ENCODE measurements at regions not wholly inside any gene's neighbourhood (a gene's known extent, or its start where the extent isn't known, plus 50 kb on each side); places are given as distances from the start of the nearest gene placed in this dataset.
A peak's percentile ranks its signal among the peaks of the same experiment; 100 is the strongest.
"Not testable (repeated sequence)": the region's sequence is repeated elsewhere in the genome, so short reads cannot be mapped to it uniquely, and the experiment has no call there.

DNA sequence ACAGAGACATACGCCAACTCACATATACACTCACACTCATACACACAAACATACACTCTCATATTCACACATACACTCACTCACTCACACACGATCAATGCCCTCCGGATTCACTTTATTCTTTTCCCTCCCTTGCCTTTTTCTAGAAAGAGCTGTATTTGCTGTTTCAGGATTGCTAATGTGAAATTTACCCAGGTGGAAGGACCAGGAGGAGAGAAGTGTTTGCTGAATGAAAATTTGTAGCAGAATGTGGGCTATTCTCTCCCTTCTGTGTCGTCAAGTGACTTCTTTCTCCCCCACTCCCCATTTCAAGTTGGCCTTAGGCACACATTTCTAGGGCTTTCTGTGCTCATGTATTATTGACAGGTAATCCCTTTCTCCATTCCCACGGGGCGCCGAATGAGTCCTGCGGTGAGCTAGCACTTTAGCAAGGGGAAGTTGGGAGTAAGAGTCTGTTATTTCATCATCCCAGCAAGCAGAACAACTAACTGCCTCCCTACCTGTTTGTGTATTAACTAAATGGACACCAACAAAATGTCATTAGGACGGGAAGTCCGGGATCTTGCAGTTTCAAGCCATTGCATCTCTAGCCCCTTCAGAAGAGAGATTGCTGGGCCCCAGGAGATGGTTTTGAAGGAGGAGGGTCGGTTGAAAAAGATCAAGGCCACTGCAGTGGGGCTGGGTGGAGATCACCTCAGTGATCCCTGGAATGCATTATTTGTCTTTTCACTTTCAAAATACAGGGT, 97.1 kb upstream of the TAF11L2 start:
- DNase-seq (ENCODE audit: low read depth) = no peak

- DNase-seq (ENCODE audit: low read depth) = no peak
Measured at GRCh38 chr5:17401470-17402288, 96.4 kb upstream of the TAF11L2 start.

DNA sequence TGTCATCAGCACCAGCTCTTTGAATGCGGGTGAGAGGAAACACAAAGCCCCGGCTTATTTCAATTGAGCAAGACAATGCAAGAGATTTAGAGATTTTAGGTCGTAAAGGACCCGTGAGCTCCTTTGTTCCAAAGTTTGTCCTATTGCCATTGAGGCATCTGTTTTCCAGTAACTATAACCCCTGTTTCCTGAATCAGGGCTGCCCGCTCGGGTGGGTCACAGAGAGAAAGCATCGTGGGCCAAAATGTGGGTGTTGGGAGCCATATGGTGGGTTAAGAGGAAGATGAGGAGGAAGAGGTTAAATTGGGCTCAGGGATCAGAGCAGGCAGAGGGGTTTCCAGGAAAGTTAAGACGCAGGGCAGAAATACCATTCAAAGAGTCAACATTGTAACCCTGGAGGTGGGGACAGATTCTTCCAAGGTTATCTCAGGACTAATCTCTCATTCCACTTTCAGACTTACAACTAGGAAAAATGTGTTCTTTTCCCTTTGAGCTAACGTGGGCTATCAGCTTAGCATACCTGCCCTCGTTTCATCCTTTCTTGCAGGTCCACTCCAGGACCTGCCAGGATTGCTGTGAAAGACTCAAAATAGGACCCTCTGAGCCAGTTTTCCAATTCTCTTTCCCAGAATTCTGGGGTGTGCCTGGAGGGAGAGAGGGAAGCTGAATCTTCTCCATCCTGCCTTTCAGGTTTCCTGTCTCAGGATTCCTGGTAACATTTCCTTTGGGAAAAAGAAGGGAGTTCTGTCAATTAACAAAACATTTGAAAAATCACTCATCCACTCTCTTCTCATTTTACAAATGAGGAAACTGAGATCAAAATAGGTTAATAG, 95.5 kb upstream of the TAF11L2 start:
- no peak for DNase-seq (ENCODE audit: low read depth)

GRCh38 chr5:17403695-17404490, 94.1 kb upstream of the TAF11L2 start:
- DNase-seq (ENCODE audit: low read depth) = no peak

GRCh38 chr5:17405976-17406375, 92.1 kb upstream of the TAF11L2 start:
- no peak for DNase-seq (ENCODE audit: low read depth)

DNA sequence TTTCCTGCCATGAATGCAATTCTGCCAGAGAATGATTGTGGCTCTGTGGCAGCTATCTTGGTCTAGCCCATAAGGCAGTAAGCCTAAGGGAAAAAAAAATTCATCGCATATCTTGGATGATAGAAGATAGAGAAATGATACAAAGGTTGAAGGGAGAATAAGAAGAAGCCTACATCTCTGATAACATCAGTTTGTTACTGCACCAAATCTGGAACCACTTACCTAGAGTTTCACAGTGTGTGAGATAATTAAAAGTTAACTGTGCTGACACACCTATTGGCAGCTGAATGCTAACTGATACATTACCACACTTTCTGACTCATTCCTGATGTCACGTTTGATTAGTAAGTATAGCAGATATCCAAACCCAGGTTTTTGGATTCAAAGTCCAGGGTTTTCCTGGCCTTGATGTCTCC, 91.6 kb upstream of the TAF11L2 start:
- DNase-seq (ENCODE audit: low read depth) = peak; percentile 48

- DNase-seq (ENCODE audit: low read depth) = peak; percentile 2
Measured at GRCh38 chr5:17411436-17412402, 86.3 kb upstream of the TAF11L2 start.

DNA sequence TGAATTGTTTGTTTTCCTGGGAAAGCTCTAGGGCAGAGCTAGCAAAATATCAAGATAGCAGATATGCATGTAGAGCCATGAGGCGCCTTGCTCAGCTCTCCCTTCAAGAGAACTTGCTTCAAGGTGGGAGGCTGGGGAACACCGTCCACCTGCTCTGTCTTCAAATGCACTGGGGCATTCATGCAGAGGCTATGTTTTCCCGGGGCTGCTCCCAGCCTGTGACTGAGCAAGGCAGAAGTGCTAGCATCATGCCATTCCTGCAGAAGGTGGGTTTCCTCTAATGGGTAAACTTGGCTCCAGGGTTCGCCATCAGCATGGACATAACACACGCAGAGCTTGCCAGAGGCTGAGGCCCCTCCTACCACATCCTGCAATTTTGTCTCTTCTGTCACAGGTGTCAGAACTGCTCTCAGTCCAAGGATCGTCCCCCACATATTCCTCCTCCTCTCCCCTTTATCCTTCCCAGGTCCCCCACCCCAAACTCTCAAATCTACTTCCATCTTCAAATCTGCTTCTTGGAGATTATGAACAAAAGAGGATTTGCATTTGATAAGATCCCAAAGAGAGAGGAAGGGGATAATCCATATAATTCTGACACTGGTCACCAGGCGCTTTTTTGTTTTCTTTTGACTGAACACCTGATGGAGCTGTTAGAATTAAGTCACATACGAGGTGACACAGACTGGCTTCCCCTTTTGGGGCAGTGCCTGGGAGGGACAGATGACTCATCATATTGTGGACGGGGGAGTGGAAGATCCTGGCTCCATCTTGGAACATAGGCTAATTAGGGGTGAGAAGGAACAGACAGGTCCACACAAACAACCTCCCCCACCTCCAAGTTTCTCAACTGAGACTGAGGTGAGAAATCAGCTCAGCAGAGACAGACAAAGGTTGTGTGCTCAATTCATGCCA, 85.0 kb upstream of the TAF11L2 start:
- DNase-seq (ENCODE audit: low read depth) = peak; percentile 7

DNA sequence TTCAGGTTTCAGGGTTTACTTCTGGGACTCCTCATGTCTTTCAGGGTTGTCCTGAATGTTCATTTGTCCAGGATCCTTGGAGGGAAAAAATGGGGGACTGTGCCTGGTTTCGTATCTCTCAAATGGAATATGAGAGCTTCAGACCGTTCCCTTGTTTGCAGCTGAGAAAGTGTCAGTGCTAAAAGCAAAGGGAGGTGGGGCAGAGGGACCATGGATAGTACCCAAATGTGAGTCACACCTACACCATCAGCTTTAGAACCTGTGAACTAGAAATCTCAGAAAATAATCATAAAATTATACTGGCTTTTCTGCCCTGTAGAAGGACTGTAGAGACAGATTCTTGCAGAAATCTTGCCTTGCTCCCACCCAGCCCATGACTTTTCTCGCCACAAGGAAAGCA, 84.3 kb upstream of the TAF11L2 start:
- no peak for DNase-seq (ENCODE audit: low read depth)

DNA sequence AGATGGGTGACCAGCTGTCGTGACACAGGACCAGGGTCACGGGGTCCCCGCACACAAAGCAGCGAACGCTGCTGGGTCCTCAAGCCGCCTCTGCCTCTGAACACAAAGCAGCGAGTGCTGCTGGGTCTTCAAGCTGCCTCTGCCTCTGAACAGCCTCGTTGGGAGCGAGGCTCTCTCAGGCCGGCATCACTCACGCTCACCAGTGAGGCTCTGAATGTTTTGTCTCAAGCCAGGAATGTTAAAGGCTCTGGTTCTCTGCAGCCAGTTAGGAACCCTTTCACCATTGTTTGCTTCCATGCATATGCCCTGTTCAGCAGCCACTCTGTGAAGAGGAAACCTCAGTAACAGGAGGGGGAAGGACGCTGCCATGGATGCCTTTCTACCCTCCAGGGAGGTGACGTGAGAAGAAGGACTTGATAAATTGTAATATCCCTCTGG, 82.7 kb upstream of the TAF11L2 start:
- no peak for DNase-seq (ENCODE audit: low read depth)

DNA sequence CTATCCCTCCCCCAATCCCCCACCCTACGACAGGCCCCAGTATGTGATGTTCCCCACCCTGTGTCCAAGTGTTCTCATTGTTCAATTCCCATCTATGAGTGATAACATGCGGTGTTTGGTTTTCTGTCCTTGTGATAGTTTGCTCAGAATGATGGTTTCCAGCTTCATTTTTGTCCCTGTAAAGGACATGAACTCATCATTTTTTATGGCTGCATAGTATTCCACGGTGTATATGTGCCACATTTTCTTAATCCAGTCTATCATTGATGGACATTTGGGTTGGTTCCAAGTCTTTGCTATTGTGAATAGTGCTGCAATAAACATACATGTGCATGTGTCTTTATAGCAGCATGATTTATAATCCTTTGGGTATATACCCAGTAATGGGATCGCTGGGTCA, 81.7 kb upstream of the TAF11L2 start:
- DNase-seq (ENCODE audit: low read depth) = not testable (repeated sequence)

DNA sequence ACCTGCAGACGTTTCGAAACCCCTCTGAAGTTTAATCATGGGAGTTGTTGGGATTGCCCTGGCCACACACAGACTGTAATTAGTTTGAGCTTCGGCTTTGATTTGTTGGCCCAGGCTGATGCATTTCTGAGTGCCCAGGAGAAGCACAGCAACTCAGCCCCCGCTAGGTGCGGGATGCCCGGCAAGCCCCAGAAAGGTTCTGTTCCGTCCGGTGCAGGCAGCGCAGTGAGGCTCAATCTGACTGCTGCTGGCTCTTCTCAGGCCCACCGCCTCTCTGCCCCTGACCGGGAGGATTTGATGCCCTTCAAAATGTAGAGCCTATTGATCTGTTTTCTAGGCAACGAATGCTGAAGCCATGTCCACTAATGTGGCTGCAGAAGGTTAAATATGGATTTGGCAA, 73.4 kb upstream of the TAF11L2 start:
- no peak for DNase-seq (ENCODE audit: low read depth)

GRCh38 chr5:17425385-17426070, 72.5 kb upstream of the TAF11L2 start:
- DNase-seq (ENCODE audit: low read depth) = no peak

GRCh38 chr5:17426104-17426749, 71.8 kb upstream of the TAF11L2 start:
- DNase-seq (ENCODE audit: low read depth) = no peak

DNA sequence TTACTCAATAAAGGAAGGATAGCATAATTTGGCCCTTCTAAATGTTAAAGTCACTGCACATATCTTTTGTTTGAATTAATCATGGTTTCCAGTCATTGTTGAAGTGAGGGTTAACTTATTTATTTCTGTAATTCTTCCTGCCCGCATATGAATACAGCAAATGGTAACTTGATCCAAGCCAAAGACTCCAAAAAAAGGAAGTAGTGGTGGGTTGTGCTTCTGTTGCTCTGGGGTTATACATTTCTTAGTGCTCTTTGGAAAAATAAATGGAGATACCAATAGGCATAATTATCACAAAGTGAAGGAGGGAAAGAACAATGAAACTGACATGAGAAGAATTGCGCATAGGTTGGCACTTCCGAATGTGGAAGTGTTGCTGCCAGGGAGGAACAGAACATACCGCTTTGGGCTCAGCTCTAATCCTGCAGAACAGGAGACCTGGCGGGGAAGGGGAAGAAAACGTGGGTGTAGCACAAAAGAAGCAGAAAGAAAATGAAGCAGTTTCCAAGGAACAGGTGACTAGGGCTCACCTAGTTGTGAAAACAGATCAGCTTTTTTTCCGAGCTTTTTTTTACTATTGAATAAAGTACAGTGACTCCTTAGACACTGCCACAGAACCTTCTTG, 69.7 kb upstream of the TAF11L2 start:
- DNase-seq (ENCODE audit: low read depth) = no peak

GRCh38 chr5:17429353-17429752, 68.7 kb upstream of the TAF11L2 start:
- DNase-seq (ENCODE audit: low read depth) = no peak

DNA sequence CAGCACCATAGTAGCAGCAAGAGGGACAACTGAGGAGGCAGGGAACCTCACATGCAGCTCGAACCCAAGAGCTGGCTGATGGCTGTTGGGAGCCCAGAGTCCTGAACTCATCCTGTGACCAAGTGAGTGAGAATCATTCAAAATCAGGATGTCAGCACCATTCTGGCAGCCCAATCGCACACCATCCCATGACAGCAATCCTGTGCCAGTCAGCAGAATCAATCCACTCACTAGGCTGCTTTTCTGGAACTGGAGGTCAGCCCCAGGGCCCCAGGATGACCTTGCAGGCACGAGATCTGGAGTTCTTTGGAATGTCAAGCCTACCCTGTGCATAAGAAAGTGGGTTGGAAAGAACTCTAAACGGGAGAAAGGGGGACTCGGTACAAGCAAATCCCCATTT, 67.8 kb upstream of the TAF11L2 start:
- no peak for DNase-seq (ENCODE audit: low read depth)
